ENCODE measurements at regions not wholly inside any gene's neighbourhood (a gene's known extent, or its start where the extent isn't known, plus 50 kb on each side); places are given as distances from the start of the nearest gene placed in this dataset.

- TF ChIP-seq CTCF (IDR thresholded peaks at IDR 0.05): no peak
- TF ChIP-seq ZFX (IDR thresholded peaks at IDR 0.05; ENCODE audit: borderline replicate concordance): no peak
Measured at GRCh38 chr2:6652251-6652650, 213.5 kb downstream of the CMPK2 start.

All from 22Rv1 (cell line).